ENCODE measurements at regions not wholly inside any gene's neighbourhood (a gene's known extent, or its start where the extent isn't known, plus 50 kb on each side); places are given as distances from the start of the nearest gene placed in this dataset.

DNA sequence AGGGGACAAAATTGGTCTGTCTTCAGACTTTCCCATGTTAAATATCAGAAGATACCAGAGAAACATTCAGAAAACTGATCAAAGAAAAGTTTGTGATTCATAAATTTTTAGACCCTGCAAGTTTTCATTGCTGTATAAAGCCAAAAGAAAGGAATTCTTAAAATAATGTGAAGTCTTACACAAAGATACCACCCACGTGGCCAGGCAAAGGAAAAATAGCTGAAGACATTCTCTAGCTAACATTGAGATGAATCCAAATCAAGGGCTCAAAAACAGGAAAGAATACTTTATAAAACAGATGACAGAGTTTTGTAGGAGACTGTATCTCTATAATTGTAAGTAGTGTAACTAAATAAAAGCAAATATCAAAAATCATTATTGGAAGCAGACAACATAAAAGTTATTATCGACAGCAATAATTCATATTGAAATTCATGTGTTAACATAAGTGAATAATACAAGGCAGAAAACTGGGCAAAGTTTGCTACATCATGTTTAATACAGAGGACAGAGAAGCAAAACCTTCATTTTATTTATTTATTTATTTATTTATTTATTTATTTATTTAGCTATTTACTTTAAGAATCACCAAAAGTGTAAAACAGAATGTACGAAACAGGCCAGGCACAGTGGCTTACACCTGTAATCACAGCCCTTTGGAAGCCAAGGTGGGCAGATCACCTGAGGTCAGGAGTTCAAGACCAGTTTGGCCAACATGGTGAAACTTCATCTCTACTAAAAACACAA lies 204.6 kb upstream of the SLIT2 start:
- TF ChIP-seq, protein P1, sequence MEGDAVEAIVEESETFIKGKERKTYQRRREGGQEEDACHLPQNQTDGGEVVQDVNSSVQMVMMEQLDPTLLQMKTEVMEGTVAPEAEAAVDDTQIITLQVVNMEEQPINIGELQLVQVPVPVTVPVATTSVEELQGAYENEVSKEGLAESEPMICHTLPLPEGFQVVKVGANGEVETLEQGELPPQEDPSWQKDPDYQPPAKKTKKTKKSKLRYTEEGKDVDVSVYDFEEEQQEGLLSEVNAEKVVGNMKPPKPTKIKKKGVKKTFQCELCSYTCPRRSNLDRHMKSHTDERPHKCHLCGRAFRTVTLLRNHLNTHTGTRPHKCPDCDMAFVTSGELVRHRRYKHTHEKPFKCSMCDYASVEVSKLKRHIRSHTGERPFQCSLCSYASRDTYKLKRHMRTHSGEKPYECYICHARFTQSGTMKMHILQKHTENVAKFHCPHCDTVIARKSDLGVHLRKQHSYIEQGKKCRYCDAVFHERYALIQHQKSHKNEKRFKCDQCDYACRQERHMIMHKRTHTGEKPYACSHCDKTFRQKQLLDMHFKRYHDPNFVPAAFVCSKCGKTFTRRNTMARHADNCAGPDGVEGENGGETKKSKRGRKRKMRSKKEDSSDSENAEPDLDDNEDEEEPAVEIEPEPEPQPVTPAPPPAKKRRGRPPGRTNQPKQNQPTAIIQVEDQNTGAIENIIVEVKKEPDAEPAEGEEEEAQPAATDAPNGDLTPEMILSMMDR (IDR thresholded peaks at IDR 0.05; ENCODE audit: low read depth, low read length, poor library complexity, severe bottlenecking), result no peak
- no peak for TF ChIP-seq EZH2phosphoT487 (IDR thresholded peaks at IDR 0.05; ENCODE audit: borderline replicate concordance, low read length)

Measured in DOHH2 (cell line).